Gastrocnemius medialis (tissue), 4 donors: ENCODE measurements at regions not wholly inside any gene's neighbourhood (a gene's known extent, or its start where the extent isn't known, plus 50 kb on each side); places are given as distances from the start of the nearest gene placed in this dataset.

ENCODE experiments used
- POLR2A ChIP-seq, 2 donors: fragments of 450-650 bp; IDR thresholded peaks; one replicate each; pipeline ENCODE4 v1.6.1; 2017; ENCODE audit warnings: antibody characterized with exemption in 2 of 2, mild to moderate bottlenecking in 2 of 2, moderate library complexity in 2 of 2
- TF ChIP-seq, protein P1 (sequence below), 5 experiments: fragments of 450-650 bp in 3 of 5; fragments of 200-600 bp in 2 of 5; sonication (generic) in 2 of 5; IDR thresholded peaks in 4 of 5; conservative IDR thresholded peaks in 1 of 5; 1 replicate in 4 of 5; 2 replicates in 1 of 5; pipeline ENCODE4 v1.5.1; 2016 to 2019; ENCODE audit warnings: antibody characterized with exemption in 5 of 5, mild to moderate bottlenecking in 3 of 5, moderate library complexity in 3 of 5

DNA sequence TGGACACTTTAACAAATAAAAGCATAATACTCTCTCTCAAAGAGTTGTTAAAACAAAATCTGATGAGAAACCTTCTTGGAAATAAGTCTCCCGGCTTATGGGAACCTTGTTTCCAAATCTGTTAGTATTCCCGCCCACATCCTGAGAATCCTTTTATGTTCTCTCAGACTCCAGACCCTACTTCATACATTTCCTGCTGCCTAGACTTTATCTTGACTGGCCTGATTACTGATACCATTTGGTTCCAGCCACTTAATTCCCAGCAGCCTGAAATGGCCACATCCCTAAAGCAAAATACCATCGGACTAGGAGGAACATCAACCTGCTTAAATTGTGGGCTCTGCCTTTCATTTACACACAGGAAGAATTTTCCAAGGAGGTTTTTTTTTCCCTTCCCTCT lies 79.1 kb upstream of the CYP1B1 start:
- TF ChIP-seq, protein P1, sequence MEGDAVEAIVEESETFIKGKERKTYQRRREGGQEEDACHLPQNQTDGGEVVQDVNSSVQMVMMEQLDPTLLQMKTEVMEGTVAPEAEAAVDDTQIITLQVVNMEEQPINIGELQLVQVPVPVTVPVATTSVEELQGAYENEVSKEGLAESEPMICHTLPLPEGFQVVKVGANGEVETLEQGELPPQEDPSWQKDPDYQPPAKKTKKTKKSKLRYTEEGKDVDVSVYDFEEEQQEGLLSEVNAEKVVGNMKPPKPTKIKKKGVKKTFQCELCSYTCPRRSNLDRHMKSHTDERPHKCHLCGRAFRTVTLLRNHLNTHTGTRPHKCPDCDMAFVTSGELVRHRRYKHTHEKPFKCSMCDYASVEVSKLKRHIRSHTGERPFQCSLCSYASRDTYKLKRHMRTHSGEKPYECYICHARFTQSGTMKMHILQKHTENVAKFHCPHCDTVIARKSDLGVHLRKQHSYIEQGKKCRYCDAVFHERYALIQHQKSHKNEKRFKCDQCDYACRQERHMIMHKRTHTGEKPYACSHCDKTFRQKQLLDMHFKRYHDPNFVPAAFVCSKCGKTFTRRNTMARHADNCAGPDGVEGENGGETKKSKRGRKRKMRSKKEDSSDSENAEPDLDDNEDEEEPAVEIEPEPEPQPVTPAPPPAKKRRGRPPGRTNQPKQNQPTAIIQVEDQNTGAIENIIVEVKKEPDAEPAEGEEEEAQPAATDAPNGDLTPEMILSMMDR (IDR thresholded peaks at IDR 0.05 in 4 of 5, conservative IDR thresholded peaks at IDR 0.05 in 1 of 5) = no peak
- no peak for TF ChIP-seq POLR2A (IDR thresholded peaks at IDR 0.05)
